PC-9 (cell line): ENCODE measurements at regions not wholly inside any gene's neighbourhood (a gene's known extent, or its start where the extent isn't known, plus 50 kb on each side); places are given as distances from the start of the nearest gene placed in this dataset.

ENCODE experiments used
- BruUV-seq: library from RNA; stranded (reverse); fragments of 400-500 nt; replicated peaks from 2 replicates; lab custom pipeline; 2021; lab: Mats Ljungman, UMichigan
- CTCF ChIA-PET: fragments of 300-600 bp; sonication (Branson Sonifier 250); formaldehyde crosslinking; loops from one replicate; lab custom pipeline; 2022; ENCODE audit warnings: antibody characterized with exemption; lab: Charles Lee
- POLR2A ChIA-PET: fragments of 300-600 bp; sonication (Branson Sonifier 250); formaldehyde crosslinking; loops from one replicate; lab custom pipeline; 2022; ENCODE audit warnings: antibody characterized with exemption; ENCODE audit not compliant: unreplicated experiment; lab: Charles Lee
- DNase-seq, 2 experiments: peaks; one replicate each; pipeline versions ENCODE4 v3.0.0 to v3.0.0-alpha.2; 2015 to 2022; ENCODE audit warnings: mixed read lengths in 1 of 2
- H2AFZ ChIP-seq: fragments of 200-600 bp; sonication (generic); 2 replicates; pipeline ENCODE4 v1.8.1; 2017; ENCODE audit warnings: antibody characterized with exemption
- H3F3A ChIP-seq: fragments of 200-600 bp; sonication (generic); 2 replicates; pipeline ENCODE4 v1.8.1; 2017; ENCODE audit warnings: antibody characterized with exemption, mild to moderate bottlenecking, low read depth; ENCODE audit not compliant: insufficient read depth
- H3K27ac ChIP-seq: fragments of 200-600 bp; sonication (generic); 2 replicates; pipeline ENCODE4 v1.6.1; 2016; ENCODE audit warnings: mixed run types
- H3K27me3 ChIP-seq: fragments of 200-600 bp; sonication (generic); 2 replicates; pipeline ENCODE4 v1.6.1; 2016; ENCODE audit warnings: low read depth, mixed run types; ENCODE audit not compliant: insufficient read depth
- H3K36me3 ChIP-seq: fragments of 200-600 bp; sonication (generic); 2 replicates; pipeline ENCODE4 v1.6.1; 2016; ENCODE audit warnings: low read depth, mixed run types
- H3K4me1 ChIP-seq: fragments of 200-600 bp; sonication (generic); replicated peaks from 2 replicates; pipeline ENCODE4 v1.6.1; 2016; ENCODE audit warnings: mixed run types; ENCODE audit not compliant: insufficient read depth
- H3K4me2 ChIP-seq: fragments of 200-600 bp; sonication (generic); 2 replicates; pipeline ENCODE4 v1.6.1; 2017; ENCODE audit warnings: mixed run types
- H3K4me3 ChIP-seq: fragments of 200-600 bp; sonication (generic); 2 replicates; pipeline ENCODE4 v1.6.1; 2016; ENCODE audit warnings: mixed run types
- H3K79me2 ChIP-seq: fragments of 200-600 bp; sonication (generic); 2 replicates; pipeline ENCODE4 v1.6.1; 2017; ENCODE audit warnings: low read depth, mixed run types
- H3K9me2 ChIP-seq: fragments of 200-600 bp; sonication (generic); 2 replicates; pipeline ENCODE4 v1.8.1; 2017; ENCODE audit warnings: mild to moderate bottlenecking; ENCODE audit not compliant: insufficient read depth
- H3K9me3 ChIP-seq: fragments of 200-600 bp; sonication (generic); 2 replicates; pipeline ENCODE4 v1.8.1; 2016; ENCODE audit warnings: low read depth; ENCODE audit not compliant: insufficient read depth
- H4K20me1 ChIP-seq: fragments of 200-600 bp; sonication (generic); 2 replicates; pipeline ENCODE4 v1.8.1; 2017; ENCODE audit not compliant: insufficient read depth
- EZH2 ChIP-seq: fragments of 200-600 bp; sonication (generic); IDR thresholded peaks from 2 replicates; pipeline ENCODE4 v1.8.0; 2017; ENCODE audit warnings: antibody characterized with exemption, low read depth
- intact Hi-C: fragments of 100-400 bp; cut with micrococcal nuclease; formaldehyde crosslinking; loops from one replicate; pipeline ENCODE4 v1.10.0; 2022; ENCODE audit not compliant: unreplicated experiment
- TF ChIP-seq, protein P1 (sequence below): fragments of 200-600 bp; sonication (generic); conservative IDR thresholded peaks from 2 replicates; pipeline ENCODE4 v1.6.1; 2017; ENCODE audit warnings: mixed run types, antibody characterized with exemption, mild to moderate bottlenecking, moderate library complexity

- Histone ChIP-seq H3K9me3 (no peaks in the 10 kb centered on the region), H3K27me3 (no peaks in the 10 kb centered on the region; the same call in 1 of the 2 replicates), H3K79me2 (no peaks in the 10 kb centered on the region), H2AFZ (no peak overlapping the region), H4K20me1 (no peaks in the 10 kb centered on the region), H3K27ac (no peak overlapping the region), H3K9me2 (no peaks in the 10 kb centered on the region), H3F3A (no peaks in the 10 kb centered on the region), H3K4me2 (no peak overlapping the region), H3K36me3 (no peaks in the 10 kb centered on the region), H3K4me3 (no peak overlapping the region), H3K4me1 (no peaks in the 10 kb centered on the region)
- CTCF ChIA-PET: no interaction called here
- intact Hi-C loops: no loop called here
- POLR2A ChIA-PET: no interaction called here
- TF ChIP-seq, protein P1, sequence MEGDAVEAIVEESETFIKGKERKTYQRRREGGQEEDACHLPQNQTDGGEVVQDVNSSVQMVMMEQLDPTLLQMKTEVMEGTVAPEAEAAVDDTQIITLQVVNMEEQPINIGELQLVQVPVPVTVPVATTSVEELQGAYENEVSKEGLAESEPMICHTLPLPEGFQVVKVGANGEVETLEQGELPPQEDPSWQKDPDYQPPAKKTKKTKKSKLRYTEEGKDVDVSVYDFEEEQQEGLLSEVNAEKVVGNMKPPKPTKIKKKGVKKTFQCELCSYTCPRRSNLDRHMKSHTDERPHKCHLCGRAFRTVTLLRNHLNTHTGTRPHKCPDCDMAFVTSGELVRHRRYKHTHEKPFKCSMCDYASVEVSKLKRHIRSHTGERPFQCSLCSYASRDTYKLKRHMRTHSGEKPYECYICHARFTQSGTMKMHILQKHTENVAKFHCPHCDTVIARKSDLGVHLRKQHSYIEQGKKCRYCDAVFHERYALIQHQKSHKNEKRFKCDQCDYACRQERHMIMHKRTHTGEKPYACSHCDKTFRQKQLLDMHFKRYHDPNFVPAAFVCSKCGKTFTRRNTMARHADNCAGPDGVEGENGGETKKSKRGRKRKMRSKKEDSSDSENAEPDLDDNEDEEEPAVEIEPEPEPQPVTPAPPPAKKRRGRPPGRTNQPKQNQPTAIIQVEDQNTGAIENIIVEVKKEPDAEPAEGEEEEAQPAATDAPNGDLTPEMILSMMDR: no peak
- no peak for TF ChIP-seq EZH2
- BruUV-seq: no TSS peak
- DNase-seq: no peak
Measured at GRCh38 chr2:8081130-8081529, 600.7 kb upstream of the ID2 start.

DNA sequence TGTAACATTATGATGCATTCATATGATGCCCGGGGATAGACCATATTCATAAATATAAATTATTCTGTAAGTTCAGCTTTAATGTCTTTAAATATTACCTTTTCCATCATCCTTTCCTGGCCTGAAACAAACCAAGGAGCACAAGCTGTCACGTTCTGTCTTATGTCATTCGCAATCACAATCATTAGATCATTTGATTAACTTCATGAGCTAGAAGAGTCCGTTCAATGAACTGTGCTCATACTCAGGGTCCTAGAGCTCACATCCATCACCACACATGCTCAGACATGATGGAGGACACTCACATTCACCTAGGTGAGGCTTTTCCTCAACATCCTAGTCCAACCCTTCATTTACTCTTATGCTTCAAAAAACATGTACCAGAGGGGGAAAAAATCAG lies 599.0 kb upstream of the ID2 start:
- Histone ChIP-seq H2AFZ (no peak overlapping the region), H3K9me2 (no peaks in the 10 kb centered on the region), H3K4me1 (no peaks in the 10 kb centered on the region), H3K79me2 (no peaks in the 10 kb centered on the region), H3K36me3 (no peaks in the 10 kb centered on the region), H3K27me3 (no peaks in the 10 kb centered on the region; the same call in 1 of the 2 replicates), H3K4me3 (no peak overlapping the region), H3K27ac (no peak overlapping the region), H3K4me2 (no peak overlapping the region), H3K9me3 (no peaks in the 10 kb centered on the region), H3F3A (no peaks in the 10 kb centered on the region), H4K20me1 (no peaks in the 10 kb centered on the region)
- TF ChIP-seq, protein P1: no peak
- TF ChIP-seq EZH2: no peak
- no TSS peak for BruUV-seq
- ChIA-PET POLR2A (no interaction called here), CTCF (no interaction called here)
- no peak for DNase-seq
- intact Hi-C loops: no loop called here

DNA sequence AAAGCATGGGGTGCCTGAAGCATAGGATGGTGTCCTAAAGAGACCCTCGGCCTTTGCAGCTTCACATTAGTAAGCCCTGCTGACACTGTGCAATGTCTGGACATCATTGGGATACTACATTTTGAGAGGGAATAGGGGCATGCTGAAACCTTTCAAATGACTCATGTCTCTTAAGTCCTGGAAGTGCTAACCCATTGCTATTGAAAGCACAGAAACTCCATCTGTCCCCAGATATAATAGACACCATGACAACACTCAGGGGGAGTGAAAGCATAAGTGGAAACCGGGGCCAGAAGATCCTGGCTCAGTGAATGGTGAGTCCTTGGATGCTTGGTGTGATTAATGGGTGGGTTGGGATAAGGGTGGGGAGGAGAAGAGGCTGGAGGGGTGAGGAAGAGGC lies 595.5 kb upstream of the ID2 start:
- Histone ChIP-seq H3K79me2 (no peaks in the 10 kb centered on the region), H4K20me1 (no peaks in the 10 kb centered on the region), H2AFZ (no peak overlapping the region), H3K36me3 (no peaks in the 10 kb centered on the region), H3K9me3 (no peaks in the 10 kb centered on the region), H3K9me2 (no peaks in the 10 kb centered on the region), H3K27ac (no peak overlapping the region), H3K4me1 (no peaks in the 10 kb centered on the region), H3K4me3 (no peak overlapping the region), H3K27me3 (no peaks in the 10 kb centered on the region; the same call in 1 of the 2 replicates), H3F3A (no peaks in the 10 kb centered on the region), H3K4me2 (no peak overlapping the region)
- CTCF ChIA-PET: no interaction called here
- no peak for TF ChIP-seq EZH2
- TF ChIP-seq, protein P1: no peak
- DNase-seq: no peak
- POLR2A ChIA-PET: no interaction called here
- no TSS peak for BruUV-seq
- intact Hi-C loops: no loop called here
